ENCODE measurements at regions not wholly inside any gene's neighbourhood (a gene's known extent, or its start where the extent isn't known, plus 50 kb on each side); places are given as distances from the start of the nearest gene placed in this dataset.

DNA sequence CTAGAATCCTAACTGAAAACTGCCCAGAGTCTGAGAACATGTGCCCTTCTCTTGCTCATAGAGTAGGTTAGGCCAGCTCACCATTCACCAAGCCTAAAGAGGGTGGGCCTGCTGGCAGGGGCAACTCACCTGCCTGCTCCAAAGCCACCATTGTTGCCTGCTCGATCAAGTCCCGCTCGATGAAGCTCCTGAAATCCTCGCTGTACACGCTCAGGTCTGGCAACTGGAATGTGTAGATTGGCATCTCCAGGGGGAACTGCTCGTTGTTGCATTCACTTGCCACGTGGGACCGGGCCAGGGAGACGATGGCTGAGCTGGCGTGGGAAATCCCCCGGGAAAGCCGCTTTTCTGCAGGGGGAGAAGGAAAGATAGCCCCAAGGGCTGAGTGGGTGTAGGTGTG is 232.2 kb downstream of the KLF13 start:
- TF ChIP-seq EZH2phosphoT487 (IDR thresholded peaks at IDR 0.05; ENCODE audit: low read depth, severe bottlenecking, unreplicated experiment): no peak
- no peak for TF ChIP-seq EZH2 (IDR thresholded peaks at IDR 0.05; ENCODE audit: borderline replicate concordance)
- TF ChIP-seq, protein P1, sequence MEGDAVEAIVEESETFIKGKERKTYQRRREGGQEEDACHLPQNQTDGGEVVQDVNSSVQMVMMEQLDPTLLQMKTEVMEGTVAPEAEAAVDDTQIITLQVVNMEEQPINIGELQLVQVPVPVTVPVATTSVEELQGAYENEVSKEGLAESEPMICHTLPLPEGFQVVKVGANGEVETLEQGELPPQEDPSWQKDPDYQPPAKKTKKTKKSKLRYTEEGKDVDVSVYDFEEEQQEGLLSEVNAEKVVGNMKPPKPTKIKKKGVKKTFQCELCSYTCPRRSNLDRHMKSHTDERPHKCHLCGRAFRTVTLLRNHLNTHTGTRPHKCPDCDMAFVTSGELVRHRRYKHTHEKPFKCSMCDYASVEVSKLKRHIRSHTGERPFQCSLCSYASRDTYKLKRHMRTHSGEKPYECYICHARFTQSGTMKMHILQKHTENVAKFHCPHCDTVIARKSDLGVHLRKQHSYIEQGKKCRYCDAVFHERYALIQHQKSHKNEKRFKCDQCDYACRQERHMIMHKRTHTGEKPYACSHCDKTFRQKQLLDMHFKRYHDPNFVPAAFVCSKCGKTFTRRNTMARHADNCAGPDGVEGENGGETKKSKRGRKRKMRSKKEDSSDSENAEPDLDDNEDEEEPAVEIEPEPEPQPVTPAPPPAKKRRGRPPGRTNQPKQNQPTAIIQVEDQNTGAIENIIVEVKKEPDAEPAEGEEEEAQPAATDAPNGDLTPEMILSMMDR (IDR thresholded peaks at IDR 0.05; ENCODE audit: poor library complexity): no peak
- Histone ChIP-seq H3K79me2 (no peaks in the 10 kb centered on the region), H2AFZ (no peak overlapping the region), H3K27ac (no peak overlapping the region), H3K4me2 (no peak overlapping the region), H3K4me3 (no peak overlapping the region), H3K9me2 (replicated peaks; ENCODE audit: insufficient read depth) (no peaks in the 10 kb centered on the region), H3K4me1 (ENCODE audit: insufficient read depth) (no peaks in the 10 kb centered on the region), H4K20me1 (ENCODE audit: insufficient read depth, poor library complexity, severe bottlenecking) (no peaks in the 10 kb centered on the region), H3K27me3 (no peaks in the 10 kb centered on the region), H3K9me3 (ENCODE audit: low read depth) (no peaks in the 10 kb centered on the region), H3K36me3 (replicated peaks; ENCODE audit: insufficient read depth, low read depth) (no peaks in the 10 kb centered on the region)
- DNase-seq (ENCODE audit: low spot score): no peak
- WGBS (ENCODE audit: low lambda C conversion rate, missing lambda C conversion rate): 96% methylated on average over 12 of the region's 12 CpGs

DNA sequence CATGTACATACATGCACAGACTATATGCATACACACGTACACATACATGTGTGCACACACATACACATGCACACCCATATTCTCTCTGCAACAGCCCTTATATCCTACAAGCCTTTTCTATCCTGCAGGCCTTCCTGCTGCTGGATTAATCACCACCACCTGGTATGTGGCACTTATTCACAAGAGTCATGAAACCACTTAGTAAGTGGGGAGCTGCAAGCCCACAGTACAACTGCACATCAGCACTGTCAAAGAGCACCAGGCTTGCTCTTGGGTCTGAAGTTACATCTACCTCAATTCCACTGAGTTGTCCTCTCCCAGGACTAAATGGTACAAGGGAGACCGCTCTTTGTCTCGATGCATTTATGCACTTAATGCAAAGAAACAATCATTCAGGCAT is 233.2 kb downstream of the KLF13 start:
- Histone ChIP-seq H3K27ac (no peak overlapping the region), H3K4me3 (no peak overlapping the region), H2AFZ (no peak overlapping the region), H3K27me3 (no peaks in the 10 kb centered on the region), H3K36me3 (replicated peaks; ENCODE audit: insufficient read depth, low read depth) (no peaks in the 10 kb centered on the region), H3K4me1 (ENCODE audit: insufficient read depth) (no peaks in the 10 kb centered on the region), H3K9me3 (ENCODE audit: low read depth) (no peaks in the 10 kb centered on the region), H4K20me1 (ENCODE audit: insufficient read depth, poor library complexity, severe bottlenecking) (no peaks in the 10 kb centered on the region), H3K4me2 (no peak overlapping the region), H3K9me2 (replicated peaks; ENCODE audit: insufficient read depth) (no peaks in the 10 kb centered on the region), H3K79me2 (no peaks in the 10 kb centered on the region)
- no peak for DNase-seq (ENCODE audit: low spot score)
- WGBS (ENCODE audit: low lambda C conversion rate, missing lambda C conversion rate): 90% methylated on average over 3 of the region's 3 CpGs
- no peak for TF ChIP-seq EZH2phosphoT487 (IDR thresholded peaks at IDR 0.05; ENCODE audit: low read depth, severe bottlenecking, unreplicated experiment)
- no peak for TF ChIP-seq EZH2 (IDR thresholded peaks at IDR 0.05; ENCODE audit: borderline replicate concordance)

DNA sequence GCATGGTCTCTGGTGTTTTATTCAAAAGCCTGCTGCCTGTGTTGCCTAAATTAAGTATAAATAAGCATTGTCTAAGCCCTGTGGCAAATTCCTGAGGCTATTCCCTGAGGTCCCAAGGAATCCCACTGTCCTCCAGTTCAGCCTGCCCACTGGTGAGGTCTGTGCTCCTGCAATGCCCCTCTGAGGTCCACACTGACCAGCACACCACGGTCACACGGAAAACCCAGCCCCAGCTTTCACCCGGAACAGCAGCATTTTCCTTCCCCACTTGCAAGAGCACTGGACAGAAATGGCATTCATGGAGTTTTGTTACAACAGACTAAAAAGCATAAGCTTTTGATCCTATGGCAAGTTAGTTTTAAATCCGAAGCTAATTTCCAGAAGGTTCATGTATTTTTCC is 234.0 kb downstream of the KLF13 start:
- Histone ChIP-seq H3K27me3 (no peaks in the 10 kb centered on the region), H3K4me3 (no peak overlapping the region), H3K36me3 (replicated peaks; ENCODE audit: insufficient read depth, low read depth) (no peaks in the 10 kb centered on the region), H3K9me2 (replicated peaks; ENCODE audit: insufficient read depth) (no peaks in the 10 kb centered on the region), H3K4me2 (no peak overlapping the region), H4K20me1 (ENCODE audit: insufficient read depth, poor library complexity, severe bottlenecking) (no peaks in the 10 kb centered on the region), H3K79me2 (no peaks in the 10 kb centered on the region), H3K27ac (no peak overlapping the region), H2AFZ (no peak overlapping the region), H3K4me1 (ENCODE audit: insufficient read depth) (no peaks in the 10 kb centered on the region), H3K9me3 (ENCODE audit: low read depth) (no peaks in the 10 kb centered on the region)
- TF ChIP-seq, protein P1 (IDR thresholded peaks at IDR 0.05; ENCODE audit: poor library complexity): no peak
- TF ChIP-seq EZH2phosphoT487 (IDR thresholded peaks at IDR 0.05; ENCODE audit: low read depth, severe bottlenecking, unreplicated experiment) (no peak), EZH2 (IDR thresholded peaks at IDR 0.05; ENCODE audit: borderline replicate concordance) (no peak)
- 84% methylated on average over 4 of the region's 4 CpGs for WGBS (ENCODE audit: low lambda C conversion rate, missing lambda C conversion rate)
- DNase-seq (ENCODE audit: low spot score): no peak

DNA sequence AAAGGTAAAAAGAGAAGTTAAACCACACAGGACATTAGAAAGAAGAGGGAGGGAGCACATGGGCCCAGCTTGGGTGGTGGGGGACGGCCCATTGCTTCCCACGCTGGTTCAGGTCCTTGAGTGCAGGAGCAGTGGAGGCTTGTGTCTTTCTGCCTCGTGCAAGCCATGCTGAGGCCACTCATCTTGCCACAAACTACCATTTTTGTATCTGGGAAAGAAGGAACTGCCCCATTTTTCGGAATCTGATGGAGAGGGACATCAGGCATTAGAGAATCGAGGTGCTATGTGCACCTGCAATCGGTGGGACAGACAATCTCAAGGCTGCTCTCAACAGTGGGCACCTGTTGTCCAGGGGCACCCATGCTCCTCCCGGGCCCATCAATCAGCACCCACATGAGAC is 234.5 kb downstream of the KLF13 start:
- Histone ChIP-seq H4K20me1 (ENCODE audit: insufficient read depth, poor library complexity, severe bottlenecking) (no peaks in the 10 kb centered on the region), H3K36me3 (replicated peaks; ENCODE audit: insufficient read depth, low read depth) (no peaks in the 10 kb centered on the region), H3K9me2 (replicated peaks; ENCODE audit: insufficient read depth) (no peaks in the 10 kb centered on the region), H3K4me1 (ENCODE audit: insufficient read depth) (no peaks in the 10 kb centered on the region), H3K79me2 (no peaks in the 10 kb centered on the region), H2AFZ (no peak overlapping the region), H3K27ac (no peak overlapping the region), H3K4me3 (no peak overlapping the region), H3K9me3 (ENCODE audit: low read depth) (no peaks in the 10 kb centered on the region), H3K27me3 (no peaks in the 10 kb centered on the region), H3K4me2 (no peak overlapping the region)
- DNase-seq (ENCODE audit: low spot score): no peak
- no peak for TF ChIP-seq EZH2phosphoT487 (IDR thresholded peaks at IDR 0.05; ENCODE audit: low read depth, severe bottlenecking, unreplicated experiment)
- TF ChIP-seq EZH2 (IDR thresholded peaks at IDR 0.05; ENCODE audit: borderline replicate concordance): no peak
- TF ChIP-seq, protein P1 (IDR thresholded peaks at IDR 0.05; ENCODE audit: poor library complexity): no peak
- 92% methylated on average over 7 of the region's 7 CpGs for WGBS (ENCODE audit: low lambda C conversion rate, missing lambda C conversion rate)

All from hepatocyte (in vitro differentiated cells).